ENCODE measurements at regions not wholly inside any gene's neighbourhood (a gene's known extent, or its start where the extent isn't known, plus 50 kb on each side); places are given as distances from the start of the nearest gene placed in this dataset.

DNA sequence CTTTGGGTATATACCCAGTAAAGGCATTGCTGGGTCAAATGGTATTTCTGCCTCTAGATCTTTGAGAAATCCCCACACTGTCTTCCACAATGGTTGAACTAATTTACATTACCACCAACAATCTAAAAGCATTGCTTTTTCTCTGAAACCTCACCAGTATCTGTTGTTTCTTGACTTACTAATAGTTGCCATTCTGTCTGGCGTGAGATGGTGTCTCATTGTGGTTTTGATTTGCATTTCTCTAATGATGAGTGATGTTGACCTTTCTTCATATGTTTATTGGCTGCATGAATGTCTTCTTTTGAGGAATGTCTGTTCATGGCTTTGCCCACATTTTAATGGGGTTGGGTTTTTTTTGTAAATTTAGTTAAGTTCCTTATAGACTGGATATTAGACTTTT, 382.6 kb upstream of the ZNF804A start:
- intact Hi-C loops (cut with DNase I; ENCODE audit: low total_unique reads): no loop called here
- Histone ChIP-seq H3K4me1 (no peaks in the 10 kb centered on the region), H3K27ac (no peak overlapping the region), H3K9me3 (no peaks in the 10 kb centered on the region), H3K36me3 (no peaks in the 10 kb centered on the region), H3K27me3 (no peaks in the 10 kb centered on the region), H3K4me3 (no peak overlapping the region)
- TF ChIP-seq, protein P1, sequence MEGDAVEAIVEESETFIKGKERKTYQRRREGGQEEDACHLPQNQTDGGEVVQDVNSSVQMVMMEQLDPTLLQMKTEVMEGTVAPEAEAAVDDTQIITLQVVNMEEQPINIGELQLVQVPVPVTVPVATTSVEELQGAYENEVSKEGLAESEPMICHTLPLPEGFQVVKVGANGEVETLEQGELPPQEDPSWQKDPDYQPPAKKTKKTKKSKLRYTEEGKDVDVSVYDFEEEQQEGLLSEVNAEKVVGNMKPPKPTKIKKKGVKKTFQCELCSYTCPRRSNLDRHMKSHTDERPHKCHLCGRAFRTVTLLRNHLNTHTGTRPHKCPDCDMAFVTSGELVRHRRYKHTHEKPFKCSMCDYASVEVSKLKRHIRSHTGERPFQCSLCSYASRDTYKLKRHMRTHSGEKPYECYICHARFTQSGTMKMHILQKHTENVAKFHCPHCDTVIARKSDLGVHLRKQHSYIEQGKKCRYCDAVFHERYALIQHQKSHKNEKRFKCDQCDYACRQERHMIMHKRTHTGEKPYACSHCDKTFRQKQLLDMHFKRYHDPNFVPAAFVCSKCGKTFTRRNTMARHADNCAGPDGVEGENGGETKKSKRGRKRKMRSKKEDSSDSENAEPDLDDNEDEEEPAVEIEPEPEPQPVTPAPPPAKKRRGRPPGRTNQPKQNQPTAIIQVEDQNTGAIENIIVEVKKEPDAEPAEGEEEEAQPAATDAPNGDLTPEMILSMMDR (IDR thresholded peaks at IDR 0.05): no peak
- no peak for DNase-seq

DNA sequence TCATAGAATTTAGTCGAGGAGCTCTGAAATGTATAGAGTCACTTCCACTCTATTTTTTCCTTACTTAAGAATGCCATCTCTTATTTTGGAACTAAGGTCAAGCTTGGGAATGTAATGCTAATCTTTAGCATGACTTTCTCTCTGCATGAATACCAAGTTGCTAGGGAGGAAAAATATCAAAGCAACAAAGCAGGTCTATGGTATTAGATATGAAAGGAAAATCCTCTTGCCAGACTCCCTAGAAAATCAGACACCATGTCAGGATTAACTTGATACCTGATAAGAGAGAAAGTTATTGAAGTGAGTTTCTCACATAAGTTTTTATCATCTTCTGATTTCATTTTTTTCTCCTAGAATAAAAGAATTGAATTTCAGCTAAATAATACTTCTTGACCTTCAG, 341.7 kb upstream of the ZNF804A start:
- intact Hi-C loops (cut with DNase I; ENCODE audit: low total_unique reads): no loop called here
- Histone ChIP-seq H3K27me3 (no peaks in the 10 kb centered on the region), H3K4me3 (no peak overlapping the region), H3K9me3 (no peaks in the 10 kb centered on the region), H3K27ac (no peak overlapping the region), H3K4me1 (no peaks in the 10 kb centered on the region), H3K36me3 (no peaks in the 10 kb centered on the region)
- TF ChIP-seq, protein P1 (IDR thresholded peaks at IDR 0.05): no peak
- DNase-seq: no peak

DNA sequence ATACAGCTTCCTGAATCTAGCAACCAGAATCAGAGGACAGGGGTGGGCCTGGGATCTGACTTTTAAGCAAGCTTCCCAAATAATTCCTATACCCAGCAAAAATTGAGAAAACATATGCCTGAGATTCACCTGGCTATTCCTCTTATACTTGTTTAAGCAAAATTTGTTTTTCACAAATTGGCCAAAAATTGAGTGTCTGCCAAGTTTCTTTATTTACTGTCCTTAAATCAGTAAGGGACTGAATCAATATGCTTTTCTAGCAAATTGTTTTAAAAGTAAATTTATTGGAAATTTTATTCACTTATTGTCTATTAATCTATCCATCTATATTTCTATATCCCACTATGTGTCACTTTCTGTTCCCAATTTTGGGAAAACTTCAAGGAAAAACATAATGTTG, 337.0 kb upstream of the ZNF804A start:
- TF ChIP-seq, protein P1 (IDR thresholded peaks at IDR 0.05): no peak
- intact Hi-C loops (cut with DNase I; ENCODE audit: low total_unique reads): no loop called here

DNA sequence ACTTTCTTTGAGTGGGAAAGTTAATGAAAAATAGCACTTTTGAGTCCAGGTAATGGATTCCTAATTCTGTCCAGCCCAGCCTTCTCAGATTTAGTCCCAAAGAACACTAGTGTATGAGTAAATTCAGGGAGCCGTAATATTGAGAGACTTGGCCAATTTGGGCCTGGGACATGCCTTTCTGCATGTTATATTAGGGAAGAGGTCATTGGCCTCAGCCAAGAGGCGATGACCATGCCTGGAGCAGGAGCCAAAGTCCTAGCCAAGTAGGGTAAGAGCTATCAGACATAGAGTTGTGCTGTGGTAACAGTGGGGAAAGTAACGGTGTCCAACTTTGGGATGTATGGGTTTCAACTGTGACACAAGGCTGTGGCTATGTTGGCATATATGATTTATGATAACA, 336.5 kb upstream of the ZNF804A start:
- intact Hi-C loops (cut with DNase I; ENCODE audit: low total_unique reads): no loop called here
- no peaks in the 10 kb centered on the region for H3K9me3 ChIP-seq
- TF ChIP-seq, protein P1 (IDR thresholded peaks at IDR 0.05): no peak
- no peak overlapping the region for H3K4me3 ChIP-seq
- no peak overlapping the region for H3K27ac ChIP-seq
- no peaks in the 10 kb centered on the region for H3K4me1 ChIP-seq
- H3K36me3 ChIP-seq: no peaks in the 10 kb centered on the region
- no peak for DNase-seq
- H3K27me3 ChIP-seq: no peaks in the 10 kb centered on the region

More for the DNA sequence above, 337.0 kb upstream of the ZNF804A start:
- Histone ChIP-seq H3K27ac (no peak overlapping the region), H3K4me1 (no peaks in the 10 kb centered on the region), H3K9me3 (no peaks in the 10 kb centered on the region), H3K36me3 (no peaks in the 10 kb centered on the region), H3K4me3 (no peak overlapping the region), H3K27me3 (no peaks in the 10 kb centered on the region)
- DNase-seq: no peak

DNA sequence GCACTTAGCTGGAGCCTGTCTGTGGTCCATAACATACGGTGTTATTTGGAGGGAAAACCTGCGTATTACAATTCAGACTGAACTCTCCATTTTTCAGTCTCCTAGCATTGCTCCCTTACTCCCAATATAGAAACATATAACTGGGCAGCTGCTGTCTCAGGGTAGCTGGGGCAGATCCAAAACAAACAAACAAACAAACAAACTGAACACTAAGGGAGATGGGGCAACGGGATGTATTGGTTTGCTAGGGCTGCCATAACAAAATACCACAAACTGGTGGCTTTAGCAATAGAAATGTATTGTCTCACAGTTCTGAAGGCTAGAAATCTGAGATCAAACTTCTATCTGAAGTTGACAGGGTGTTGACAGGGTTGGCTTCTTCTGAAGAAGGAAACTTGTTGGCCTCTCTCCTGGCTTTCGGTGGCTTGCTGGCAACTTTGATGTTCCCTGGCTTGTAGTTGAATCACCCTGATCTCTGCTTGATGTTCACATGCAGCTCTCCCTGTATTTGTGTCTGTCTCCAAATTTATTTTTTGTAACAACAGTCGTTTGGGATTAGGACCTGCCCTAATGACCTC, 329.3 kb upstream of the ZNF804A start:
- Histone ChIP-seq H3K9me3 (no peaks in the 10 kb centered on the region), H3K27me3 (no peaks in the 10 kb centered on the region), H3K4me3 (no peak overlapping the region), H3K36me3 (no peaks in the 10 kb centered on the region), H3K27ac (no peak overlapping the region), H3K4me1 (no peaks in the 10 kb centered on the region)
- DNase-seq: no peak
- intact Hi-C loops (cut with DNase I; ENCODE audit: low total_unique reads): no loop called here
- TF ChIP-seq, protein P1 (IDR thresholded peaks at IDR 0.05): no peak

DNA sequence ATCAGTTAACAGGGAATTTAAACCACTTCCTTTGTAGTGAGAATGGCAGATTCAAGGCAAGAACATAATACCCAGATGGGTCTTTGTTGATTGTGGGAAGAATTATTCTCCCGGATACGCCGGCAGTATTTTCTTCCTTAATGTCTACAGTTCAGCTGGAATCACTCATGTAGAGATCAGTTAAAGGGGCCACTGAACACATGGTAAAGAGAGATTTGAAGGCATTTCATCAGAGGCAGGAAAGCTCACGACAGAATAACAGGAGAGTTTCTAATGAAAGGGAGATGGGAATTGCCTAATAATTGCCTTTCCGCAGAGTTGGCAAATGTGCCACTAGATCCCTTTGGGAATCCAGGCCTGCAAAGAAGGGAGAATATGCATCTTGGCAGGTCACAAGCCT, 327.7 kb upstream of the ZNF804A start:
- intact Hi-C loops (cut with DNase I; ENCODE audit: low total_unique reads): no loop called here
- H3K27ac ChIP-seq: no peak overlapping the region
- H3K9me3 ChIP-seq: no peaks in the 10 kb centered on the region
- no peak for DNase-seq
- H3K4me3 ChIP-seq: no peak overlapping the region
- no peaks in the 10 kb centered on the region for H3K36me3 ChIP-seq
- H3K27me3 ChIP-seq: no peaks in the 10 kb centered on the region
- TF ChIP-seq, protein P1 (IDR thresholded peaks at IDR 0.05): no peak
- H3K4me1 ChIP-seq: no peaks in the 10 kb centered on the region

Data from tibial artery (tissue), 4 donors.